ENCODE measurements at regions not wholly inside any gene's neighbourhood (a gene's known extent, or its start where the extent isn't known, plus 50 kb on each side); places are given as distances from the start of the nearest gene placed in this dataset.

DNA sequence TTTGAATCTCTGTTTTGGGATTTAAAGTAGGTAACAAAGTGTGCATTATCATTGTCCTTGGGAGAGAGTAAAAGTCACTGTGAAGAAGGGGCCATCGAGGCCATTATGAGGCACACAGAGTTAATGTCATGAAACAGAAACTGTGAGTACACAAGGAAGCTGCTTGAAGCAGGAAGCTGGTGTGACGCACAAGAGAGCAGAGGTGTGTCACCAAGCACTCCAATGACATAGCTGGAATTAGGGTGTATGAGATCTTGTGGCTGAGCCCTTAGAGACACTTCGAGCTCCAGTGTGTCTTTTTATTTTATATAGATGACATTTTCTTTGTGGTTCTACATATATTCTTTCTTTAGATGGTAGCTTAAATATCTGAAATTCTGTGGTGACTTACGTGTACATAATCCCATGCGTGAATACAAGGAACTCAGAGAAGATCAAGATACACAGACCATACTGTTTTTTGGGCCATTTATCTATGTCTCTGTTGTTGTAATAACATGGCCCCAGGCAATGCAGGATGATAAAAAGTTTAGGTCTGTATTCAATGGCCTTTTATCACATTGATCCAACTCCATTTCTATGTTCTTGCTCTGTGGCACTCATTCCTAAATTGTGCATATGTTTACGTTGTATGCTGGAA lies 164.7 kb upstream of the FAM98A start:
- Mint-ChIP-seq H3K4me3 (ENCODE audit: low read depth, unreplicated experiment) (no peak overlapping the region), H3K27me3 (ENCODE audit: unreplicated experiment) (no peaks in the 10 kb centered on the region), H3K27ac (ENCODE audit: unreplicated experiment) (no peak overlapping the region), H3K4me1 (ENCODE audit: low read depth, unreplicated experiment) (no peaks in the 10 kb centered on the region), H3K36me3 (ENCODE audit: insufficient read depth, unreplicated experiment) (no peaks in the 10 kb centered on the region), H3K9me3 (ENCODE audit: low read depth, unreplicated experiment) (peaks cover 11% of the 10 kb centered on the region)
- intact Hi-C loops (cut with micrococcal nuclease; ENCODE audit: unreplicated experiment), result no loop called here
- TF ChIP-seq, protein P1, sequence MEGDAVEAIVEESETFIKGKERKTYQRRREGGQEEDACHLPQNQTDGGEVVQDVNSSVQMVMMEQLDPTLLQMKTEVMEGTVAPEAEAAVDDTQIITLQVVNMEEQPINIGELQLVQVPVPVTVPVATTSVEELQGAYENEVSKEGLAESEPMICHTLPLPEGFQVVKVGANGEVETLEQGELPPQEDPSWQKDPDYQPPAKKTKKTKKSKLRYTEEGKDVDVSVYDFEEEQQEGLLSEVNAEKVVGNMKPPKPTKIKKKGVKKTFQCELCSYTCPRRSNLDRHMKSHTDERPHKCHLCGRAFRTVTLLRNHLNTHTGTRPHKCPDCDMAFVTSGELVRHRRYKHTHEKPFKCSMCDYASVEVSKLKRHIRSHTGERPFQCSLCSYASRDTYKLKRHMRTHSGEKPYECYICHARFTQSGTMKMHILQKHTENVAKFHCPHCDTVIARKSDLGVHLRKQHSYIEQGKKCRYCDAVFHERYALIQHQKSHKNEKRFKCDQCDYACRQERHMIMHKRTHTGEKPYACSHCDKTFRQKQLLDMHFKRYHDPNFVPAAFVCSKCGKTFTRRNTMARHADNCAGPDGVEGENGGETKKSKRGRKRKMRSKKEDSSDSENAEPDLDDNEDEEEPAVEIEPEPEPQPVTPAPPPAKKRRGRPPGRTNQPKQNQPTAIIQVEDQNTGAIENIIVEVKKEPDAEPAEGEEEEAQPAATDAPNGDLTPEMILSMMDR (IDR thresholded peaks at IDR 0.05; ENCODE audit: unreplicated experiment), result no peak
- CTCF ChIA-PET, result no interaction called here
- no peak for DNase-seq
- no TSS peak for BruUV-seq (replicated peaks)

DNA sequence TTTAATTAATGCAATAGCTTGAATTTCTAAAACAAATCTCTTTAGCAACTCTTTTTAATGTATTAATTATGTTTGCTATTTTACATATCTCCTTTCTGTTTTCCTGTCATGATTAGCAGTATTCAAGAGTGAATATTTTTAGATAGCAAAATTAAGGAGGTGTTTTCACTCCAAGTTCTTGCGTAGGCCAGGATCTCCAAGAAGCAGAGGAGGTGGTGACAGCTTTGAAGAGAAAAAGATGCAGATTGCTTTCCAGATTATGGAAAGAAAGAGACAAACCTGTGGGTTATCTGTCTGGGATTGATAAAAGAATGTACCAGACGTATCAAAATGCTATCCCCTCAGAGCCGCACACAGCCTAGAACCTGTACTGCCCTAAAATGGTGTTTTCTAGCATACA lies 163.5 kb upstream of the FAM98A start:
- no peaks in the 10 kb centered on the region for H3K27me3 Mint-ChIP-seq (ENCODE audit: unreplicated experiment)
- CTCF ChIA-PET, result no interaction called here
- no peak overlapping the region for H3K4me3 Mint-ChIP-seq (ENCODE audit: low read depth, unreplicated experiment)
- no peaks in the 10 kb centered on the region for H3K36me3 Mint-ChIP-seq (ENCODE audit: insufficient read depth, unreplicated experiment)
- intact Hi-C loops (cut with micrococcal nuclease; ENCODE audit: unreplicated experiment), result no loop called here
- TF ChIP-seq, protein P1 (IDR thresholded peaks at IDR 0.05; ENCODE audit: unreplicated experiment), result no peak
- peaks cover 14% of the 10 kb centered on the region for H3K9me3 Mint-ChIP-seq (ENCODE audit: low read depth, unreplicated experiment)
- no peaks in the 10 kb centered on the region for H3K4me1 Mint-ChIP-seq (ENCODE audit: low read depth, unreplicated experiment)
- BruUV-seq (replicated peaks), result no TSS peak
- no peak overlapping the region for H3K27ac Mint-ChIP-seq (ENCODE audit: unreplicated experiment)
- DNase-seq, result no peak

DNA sequence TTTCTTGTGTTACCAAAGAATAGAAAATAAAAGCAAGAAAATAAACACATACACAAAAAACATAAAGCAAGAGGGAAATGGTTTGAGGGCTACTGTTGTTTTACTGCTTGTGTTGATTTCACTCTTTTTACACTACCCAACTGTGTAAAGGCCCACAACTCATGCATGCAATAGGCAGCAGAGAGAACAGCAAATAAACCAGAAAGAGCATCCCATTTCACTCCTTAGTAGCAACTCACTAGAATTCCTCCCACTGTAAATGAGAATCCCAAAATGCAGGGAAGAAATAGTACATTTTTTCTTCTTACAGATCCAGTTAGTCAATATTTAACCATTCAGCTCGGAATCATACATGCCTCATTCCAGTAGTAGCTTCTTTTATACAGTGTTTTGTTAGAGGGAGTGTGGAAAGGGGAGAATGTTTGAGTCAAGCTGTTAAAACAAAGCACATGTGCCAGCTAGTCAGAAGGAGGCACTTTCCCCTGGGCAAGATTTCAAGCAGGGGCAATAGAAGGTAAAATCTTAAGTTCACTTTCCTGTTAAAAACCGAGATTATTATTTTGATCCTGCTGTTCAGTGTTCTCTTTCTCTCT lies 147.2 kb upstream of the FAM98A start:
- peaks cover 17% of the 10 kb centered on the region for H3K9me3 Mint-ChIP-seq (ENCODE audit: low read depth, unreplicated experiment)
- no peaks in the 10 kb centered on the region for H3K36me3 Mint-ChIP-seq (ENCODE audit: insufficient read depth, unreplicated experiment)
- no peaks in the 10 kb centered on the region for H3K4me1 Mint-ChIP-seq (ENCODE audit: low read depth, unreplicated experiment)
- no peak overlapping the region for H3K4me3 Mint-ChIP-seq (ENCODE audit: low read depth, unreplicated experiment)
- H3K27ac Mint-ChIP-seq (ENCODE audit: unreplicated experiment), result no peak overlapping the region
- CTCF ChIA-PET, result no interaction called here
- no peaks in the 10 kb centered on the region for H3K27me3 Mint-ChIP-seq (ENCODE audit: unreplicated experiment)
- TF ChIP-seq, protein P1 (IDR thresholded peaks at IDR 0.05; ENCODE audit: unreplicated experiment), result no peak
- DNase-seq, result no peak
- BruUV-seq (replicated peaks), result no TSS peak
- intact Hi-C loops (cut with micrococcal nuclease; ENCODE audit: unreplicated experiment), result no loop called here

DNA sequence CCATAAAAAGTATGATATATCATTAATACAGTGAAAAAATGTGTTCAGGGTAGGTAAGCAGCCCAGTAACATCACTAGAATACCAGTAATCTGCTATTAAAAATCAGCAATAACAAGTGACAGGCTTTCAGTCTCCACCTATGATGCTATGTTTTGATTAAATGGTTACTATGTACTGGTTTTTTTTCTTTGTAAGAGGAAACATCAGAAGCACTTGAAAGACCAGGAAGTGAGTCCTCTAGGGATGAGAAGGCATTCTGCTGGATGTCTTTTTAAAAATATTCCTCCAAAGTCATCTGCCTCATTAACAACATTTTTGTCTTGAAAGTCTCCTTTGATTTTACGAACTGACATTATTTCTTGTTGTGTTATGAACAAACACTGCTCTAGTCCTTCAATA lies 136.0 kb upstream of the FAM98A start:
- TF ChIP-seq, protein P1 (IDR thresholded peaks at IDR 0.05; ENCODE audit: unreplicated experiment), result no peak
- DNase-seq, result no peak
- no peaks in the 10 kb centered on the region for H3K36me3 Mint-ChIP-seq (ENCODE audit: insufficient read depth, unreplicated experiment)
- intact Hi-C loops (cut with micrococcal nuclease; ENCODE audit: unreplicated experiment), result no loop called here
- no peaks in the 10 kb centered on the region for H3K4me1 Mint-ChIP-seq (ENCODE audit: low read depth, unreplicated experiment)
- CTCF ChIA-PET, result no interaction called here
- H3K27me3 Mint-ChIP-seq (ENCODE audit: unreplicated experiment), result no peaks in the 10 kb centered on the region
- no peak overlapping the region for H3K4me3 Mint-ChIP-seq (ENCODE audit: low read depth, unreplicated experiment)
- no peak overlapping the region for H3K27ac Mint-ChIP-seq (ENCODE audit: unreplicated experiment)
- BruUV-seq (replicated peaks), result no TSS peak
- peaks cover 8% of the 10 kb centered on the region for H3K9me3 Mint-ChIP-seq (ENCODE audit: low read depth, unreplicated experiment)
